Esophagus squamous epithelium (tissue), 4 donors: ENCODE measurements at regions not wholly inside any gene's neighbourhood (a gene's known extent, or its start where the extent isn't known, plus 50 kb on each side); places are given as distances from the start of the nearest gene placed in this dataset.

Experiments
- CTCF ChIP-seq, 6 experiments: fragments of 450-650 bp in 4 of 6; fragments of 200-600 bp in 2 of 6; sonication (generic) in 2 of 6; IDR thresholded peaks; one replicate each; pipeline ENCODE4 v1.5.1; 2016 to 2019; ENCODE audit warnings: antibody characterized with exemption in 6 of 6, mild to moderate bottlenecking in 4 of 6, moderate library complexity in 4 of 6
- POLR2A ChIP-seq, 4 donors: fragments of 450-650 bp; IDR thresholded peaks; one replicate each; pipeline ENCODE4 v1.6.1; 2017; ENCODE audit warnings: antibody characterized with exemption in 4 of 4, mild to moderate bottlenecking in 4 of 4, moderate library complexity in 3 of 4

DNA sequence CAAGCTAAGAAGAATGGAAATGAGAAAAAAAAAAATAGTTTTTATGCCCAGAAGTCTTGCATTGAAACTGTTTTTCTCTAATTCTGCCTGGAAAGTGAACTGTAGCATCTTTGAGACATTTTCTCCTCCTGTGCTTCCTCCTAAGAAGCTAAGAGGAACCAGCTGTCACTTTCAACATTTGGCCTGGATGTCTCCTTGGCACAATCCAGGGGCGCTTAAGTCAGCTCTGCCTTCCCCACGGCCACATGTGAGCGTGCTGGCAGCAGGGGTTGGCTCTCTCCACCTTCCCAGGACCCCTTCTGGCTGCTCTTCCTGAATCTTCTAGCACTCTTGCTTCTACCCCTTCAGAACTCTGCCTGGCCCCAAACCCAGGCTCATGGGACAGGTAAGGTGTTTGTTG lies 289.6 kb upstream of the ADARB2 start:
- no peak for TF ChIP-seq CTCF (IDR thresholded peaks at IDR 0.05)
- TF ChIP-seq POLR2A (IDR thresholded peaks at IDR 0.05) = no peak
